ENCODE measurements at regions not wholly inside any gene's neighbourhood (a gene's known extent, or its start where the extent isn't known, plus 50 kb on each side); places are given as distances from the start of the nearest gene placed in this dataset.

GRCh38 chr18:41331661-41332060 lies 623.4 kb upstream of the PIK3C3 start:
- no peak for TF ChIP-seq CTCF (IDR thresholded peaks at IDR 0.05)
- Histone ChIP-seq H3K36me3 (no peaks in the 10 kb centered on the region), H3K4me3 (no peak overlapping the region), H3K9me3 (no peaks in the 10 kb centered on the region), H3K4me1 (no peaks in the 10 kb centered on the region), H3K27ac (no peak overlapping the region), H3K27me3 (ENCODE audit: low read depth) (no peaks in the 10 kb centered on the region)
- ATAC-seq (no peak), DNase-seq (no peak)
- intact Hi-C loops (cut with DNase I), result no loop called here

DNA sequence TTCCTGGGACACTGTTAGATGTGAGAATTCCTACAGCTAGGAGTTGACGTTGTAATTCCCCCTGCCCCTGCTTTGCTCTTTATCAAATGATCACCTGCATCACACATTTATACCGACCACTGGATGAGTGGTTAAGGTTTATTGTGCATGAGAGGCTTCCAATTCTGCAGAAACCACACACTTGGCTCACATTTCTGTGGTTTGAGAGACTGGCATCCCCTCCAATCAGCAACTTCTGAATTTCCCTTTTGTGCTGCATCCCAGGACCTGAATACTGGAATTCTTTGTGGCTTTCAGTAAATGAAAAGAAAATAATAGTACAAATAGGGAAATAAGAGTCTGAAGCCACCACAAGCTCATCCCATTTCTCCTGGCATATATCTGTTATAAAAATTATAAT lies 628.7 kb upstream of the PIK3C3 start:
- Histone ChIP-seq H3K27me3 (ENCODE audit: low read depth) (no peaks in the 10 kb centered on the region), H3K27ac (no peak overlapping the region), H3K36me3 (no peaks in the 10 kb centered on the region), H3K9me3 (no peaks in the 10 kb centered on the region), H3K4me1 (no peaks in the 10 kb centered on the region), H3K4me3 (no peak overlapping the region)
- DNase-seq (no peak), ATAC-seq (no peak)
- no peak for TF ChIP-seq CTCF (IDR thresholded peaks at IDR 0.05)
- intact Hi-C loops (cut with DNase I), result no loop called here

GRCh38 chr18:41324934-41325333 lies 630.1 kb upstream of the PIK3C3 start:
- Histone ChIP-seq H3K4me1 (no peaks in the 10 kb centered on the region), H3K27ac (no peak overlapping the region), H3K27me3 (ENCODE audit: low read depth) (no peaks in the 10 kb centered on the region), H3K9me3 (no peaks in the 10 kb centered on the region), H3K36me3 (no peaks in the 10 kb centered on the region), H3K4me3 (no peak overlapping the region)
- no peak for DNase-seq
- no peak for TF ChIP-seq CTCF (IDR thresholded peaks at IDR 0.05)
- intact Hi-C loops (cut with DNase I), result no loop called here
- no peak for ATAC-seq

GRCh38 chr18:41324020-41324791 lies 630.8 kb upstream of the PIK3C3 start:
- Histone ChIP-seq H3K4me1 (no peaks in the 10 kb centered on the region), H3K4me3 (no peak overlapping the region), H3K27ac (no peak overlapping the region), H3K36me3 (no peaks in the 10 kb centered on the region), H3K27me3 (ENCODE audit: low read depth) (no peaks in the 10 kb centered on the region), H3K9me3 (no peaks in the 10 kb centered on the region)
- intact Hi-C loops (cut with DNase I), result no loop called here
- no peak for TF ChIP-seq CTCF (IDR thresholded peaks at IDR 0.05)
- DNase-seq (no peak), ATAC-seq (no peak)

- TF ChIP-seq CTCF (IDR thresholded peaks at IDR 0.05), result no peak
- no peaks in the 10 kb centered on the region for H3K36me3 ChIP-seq
- no peak overlapping the region for H3K4me3 ChIP-seq
- no peaks in the 10 kb centered on the region for H3K9me3 ChIP-seq
- DNase-seq, result no peak
- no peak overlapping the region for H3K27ac ChIP-seq
- H3K27me3 ChIP-seq (ENCODE audit: low read depth), result no peaks in the 10 kb centered on the region
- intact Hi-C loops (cut with DNase I), result no loop called here
- H3K4me1 ChIP-seq, result no peaks in the 10 kb centered on the region
- ATAC-seq, result no peak
These were observed 632.0 kb upstream of the PIK3C3 start for GRCh38 chr18:41323044-41323443.
